ENCODE measurements at regions not wholly inside any gene's neighbourhood (a gene's known extent, or its start where the extent isn't known, plus 50 kb on each side); places are given as distances from the start of the nearest gene placed in this dataset.

- Histone ChIP-seq H3K4me2 (ENCODE audit: low read length) (no peak overlapping the region), H3K4me1 (ENCODE audit: control insufficient read depth, insufficient read depth, low read length) (no peaks in the 10 kb centered on the region), H3K9ac (ENCODE audit: low read depth, low read length) (no peak overlapping the region), H3K9me3 (replicated peaks; ENCODE audit: low read length) (no peaks in the 10 kb centered on the region), H3K4me3 (ENCODE audit: low read length) (no peak overlapping the region), H3K27me3 (ENCODE audit: control insufficient read depth, insufficient read depth, low read length) (no peaks in the 10 kb centered on the region), H3K36me3 (ENCODE audit: insufficient read depth, low read length) (no peaks in the 10 kb centered on the region)
Observed at GRCh38 chr1:193494368-193494767, 308.0 kb upstream of the B3GALT2 start.

GRCh38 chr1:193489191-193489590, 302.8 kb upstream of the B3GALT2 start:
- Histone ChIP-seq H3K4me1 (ENCODE audit: control insufficient read depth, insufficient read depth, low read length) (no peaks in the 10 kb centered on the region), H3K9me3 (replicated peaks; ENCODE audit: low read length) (no peaks in the 10 kb centered on the region), H3K27me3 (ENCODE audit: control insufficient read depth, insufficient read depth, low read length) (no peaks in the 10 kb centered on the region), H3K4me2 (ENCODE audit: low read length) (no peak overlapping the region), H3K9ac (ENCODE audit: low read depth, low read length) (no peak overlapping the region), H3K36me3 (ENCODE audit: insufficient read depth, low read length) (no peaks in the 10 kb centered on the region), H3K4me3 (ENCODE audit: low read length) (no peak overlapping the region)

GRCh38 chr1:193487722-193488121, 301.3 kb upstream of the B3GALT2 start:
- H3K4me2 ChIP-seq (ENCODE audit: low read length), result no peak overlapping the region
- H3K27me3 ChIP-seq (ENCODE audit: control insufficient read depth, insufficient read depth, low read length), result peaks cover under 1% of the 10 kb centered on the region
- no peak overlapping the region for H3K9ac ChIP-seq (ENCODE audit: low read depth, low read length)
- no peaks in the 10 kb centered on the region for H3K4me1 ChIP-seq (ENCODE audit: control insufficient read depth, insufficient read depth, low read length)
- H3K4me3 ChIP-seq (ENCODE audit: low read length), result no peak overlapping the region
- H3K9me3 ChIP-seq (replicated peaks; ENCODE audit: low read length), result no peaks in the 10 kb centered on the region
- H3K36me3 ChIP-seq (ENCODE audit: insufficient read depth, low read length), result no peaks in the 10 kb centered on the region

- Histone ChIP-seq H3K4me2 (ENCODE audit: low read length) (no peak overlapping the region), H3K9me3 (replicated peaks; ENCODE audit: low read length) (no peaks in the 10 kb centered on the region), H3K4me3 (ENCODE audit: low read length) (no peak overlapping the region), H3K9ac (ENCODE audit: low read depth, low read length) (no peak overlapping the region), H3K36me3 (ENCODE audit: insufficient read depth, low read length) (no peaks in the 10 kb centered on the region), H3K27me3 (ENCODE audit: control insufficient read depth, insufficient read depth, low read length) (peaks cover 7% of the 10 kb centered on the region), H3K4me1 (ENCODE audit: control insufficient read depth, insufficient read depth, low read length) (no peaks in the 10 kb centered on the region)
Observed at GRCh38 chr1:193486671-193487229, 300.3 kb upstream of the B3GALT2 start.

- Histone ChIP-seq H3K36me3 (ENCODE audit: insufficient read depth, low read length) (no peaks in the 10 kb centered on the region), H3K4me1 (ENCODE audit: control insufficient read depth, insufficient read depth, low read length) (no peaks in the 10 kb centered on the region), H3K9me3 (replicated peaks; ENCODE audit: low read length) (no peaks in the 10 kb centered on the region), H3K27me3 (ENCODE audit: control insufficient read depth, insufficient read depth, low read length) (peaks cover 13% of the 10 kb centered on the region), H3K4me2 (ENCODE audit: low read length) (no peak overlapping the region), H3K9ac (ENCODE audit: low read depth, low read length) (no peak overlapping the region), H3K4me3 (ENCODE audit: low read length) (no peak overlapping the region)
Observed at GRCh38 chr1:193480755-193481154, 294.3 kb upstream of the B3GALT2 start.

GRCh38 chr1:193479187-193479586, 292.8 kb upstream of the B3GALT2 start:
- H3K27me3 ChIP-seq (ENCODE audit: control insufficient read depth, insufficient read depth, low read length), result peaks cover 13% of the 10 kb centered on the region
- no peak overlapping the region for H3K4me2 ChIP-seq (ENCODE audit: low read length)
- no peaks in the 10 kb centered on the region for H3K36me3 ChIP-seq (ENCODE audit: insufficient read depth, low read length)
- H3K4me1 ChIP-seq (ENCODE audit: control insufficient read depth, insufficient read depth, low read length), result no peaks in the 10 kb centered on the region
- no peaks in the 10 kb centered on the region for H3K9me3 ChIP-seq (replicated peaks; ENCODE audit: low read length)
- H3K9ac ChIP-seq (ENCODE audit: low read depth, low read length), result no peak overlapping the region
- H3K4me3 ChIP-seq (ENCODE audit: low read length), result no peak overlapping the region

GRCh38 chr1:193476748-193477147, 290.3 kb upstream of the B3GALT2 start:
- no peak overlapping the region for H3K4me2 ChIP-seq (ENCODE audit: low read length)
- no peak overlapping the region for H3K4me3 ChIP-seq (ENCODE audit: low read length)
- no peaks in the 10 kb centered on the region for H3K9me3 ChIP-seq (replicated peaks; ENCODE audit: low read length)
- H3K4me1 ChIP-seq (ENCODE audit: control insufficient read depth, insufficient read depth, low read length), result no peaks in the 10 kb centered on the region
- H3K9ac ChIP-seq (ENCODE audit: low read depth, low read length), result no peak overlapping the region
- peaks cover 7% of the 10 kb centered on the region for H3K27me3 ChIP-seq (ENCODE audit: control insufficient read depth, insufficient read depth, low read length)
- H3K36me3 ChIP-seq (ENCODE audit: insufficient read depth, low read length), result no peaks in the 10 kb centered on the region

- Histone ChIP-seq H3K4me2 (ENCODE audit: low read length) (no peak overlapping the region), H3K36me3 (ENCODE audit: insufficient read depth, low read length) (no peaks in the 10 kb centered on the region), H3K27me3 (ENCODE audit: control insufficient read depth, insufficient read depth, low read length) (peaks cover under 1% of the 10 kb centered on the region), H3K4me1 (ENCODE audit: control insufficient read depth, insufficient read depth, low read length) (no peaks in the 10 kb centered on the region), H3K9me3 (replicated peaks; ENCODE audit: low read length) (no peaks in the 10 kb centered on the region), H3K9ac (ENCODE audit: low read depth, low read length) (no peak overlapping the region), H3K4me3 (ENCODE audit: low read length) (no peak overlapping the region)
Observed at GRCh38 chr1:193473932-193474331, 287.5 kb upstream of the B3GALT2 start.

- Histone ChIP-seq H3K36me3 (ENCODE audit: insufficient read depth, low read length) (no peaks in the 10 kb centered on the region), H3K4me3 (ENCODE audit: low read length) (no peak overlapping the region), H3K9me3 (replicated peaks; ENCODE audit: low read length) (no peaks in the 10 kb centered on the region), H3K27me3 (ENCODE audit: control insufficient read depth, insufficient read depth, low read length) (no peaks in the 10 kb centered on the region), H3K4me1 (ENCODE audit: control insufficient read depth, insufficient read depth, low read length) (no peaks in the 10 kb centered on the region), H3K4me2 (ENCODE audit: low read length) (no peak overlapping the region), H3K9ac (ENCODE audit: low read depth, low read length) (no peak overlapping the region)
Observed at GRCh38 chr1:193472838-193473398, 286.5 kb upstream of the B3GALT2 start.

- Histone ChIP-seq H3K9me3 (replicated peaks; ENCODE audit: low read length) (no peaks in the 10 kb centered on the region), H3K4me3 (ENCODE audit: low read length) (no peak overlapping the region), H3K36me3 (ENCODE audit: insufficient read depth, low read length) (no peaks in the 10 kb centered on the region), H3K4me1 (ENCODE audit: control insufficient read depth, insufficient read depth, low read length) (no peaks in the 10 kb centered on the region), H3K9ac (ENCODE audit: low read depth, low read length) (no peak overlapping the region), H3K4me2 (ENCODE audit: low read length) (no peak overlapping the region), H3K27me3 (ENCODE audit: control insufficient read depth, insufficient read depth, low read length) (no peaks in the 10 kb centered on the region)
Observed at GRCh38 chr1:193472430-193472829, 286.0 kb upstream of the B3GALT2 start.

GRCh38 chr1:193471981-193472380, 285.6 kb upstream of the B3GALT2 start:
- H3K4me3 ChIP-seq (ENCODE audit: low read length), result no peak overlapping the region
- H3K4me2 ChIP-seq (ENCODE audit: low read length), result no peak overlapping the region
- no peaks in the 10 kb centered on the region for H3K27me3 ChIP-seq (ENCODE audit: control insufficient read depth, insufficient read depth, low read length)
- H3K4me1 ChIP-seq (ENCODE audit: control insufficient read depth, insufficient read depth, low read length), result no peaks in the 10 kb centered on the region
- H3K9me3 ChIP-seq (replicated peaks; ENCODE audit: low read length), result no peaks in the 10 kb centered on the region
- H3K36me3 ChIP-seq (ENCODE audit: insufficient read depth, low read length), result no peaks in the 10 kb centered on the region
- H3K9ac ChIP-seq (ENCODE audit: low read depth, low read length), result no peak overlapping the region

GRCh38 chr1:193463326-193463932, 277.0 kb upstream of the B3GALT2 start:
- no peak overlapping the region for H3K9ac ChIP-seq (ENCODE audit: low read depth, low read length)
- no peaks in the 10 kb centered on the region for H3K27me3 ChIP-seq (ENCODE audit: control insufficient read depth, insufficient read depth, low read length)

More at GRCh38 chr1:193463326-193463932, 277.0 kb upstream of the B3GALT2 start:
- Histone ChIP-seq H3K4me3 (ENCODE audit: low read length) (no peak overlapping the region), H3K4me2 (ENCODE audit: low read length) (no peak overlapping the region), H3K9me3 (replicated peaks; ENCODE audit: low read length) (no peaks in the 10 kb centered on the region), H3K36me3 (ENCODE audit: insufficient read depth, low read length) (no peaks in the 10 kb centered on the region), H3K4me1 (ENCODE audit: control insufficient read depth, insufficient read depth, low read length) (no peaks in the 10 kb centered on the region)

Measured in skeletal muscle satellite cell (primary cell).